ENCODE measurements at regions not wholly inside any gene's neighbourhood (a gene's known extent, or its start where the extent isn't known, plus 50 kb on each side); places are given as distances from the start of the nearest gene placed in this dataset.

- TF ChIP-seq, protein P1, sequence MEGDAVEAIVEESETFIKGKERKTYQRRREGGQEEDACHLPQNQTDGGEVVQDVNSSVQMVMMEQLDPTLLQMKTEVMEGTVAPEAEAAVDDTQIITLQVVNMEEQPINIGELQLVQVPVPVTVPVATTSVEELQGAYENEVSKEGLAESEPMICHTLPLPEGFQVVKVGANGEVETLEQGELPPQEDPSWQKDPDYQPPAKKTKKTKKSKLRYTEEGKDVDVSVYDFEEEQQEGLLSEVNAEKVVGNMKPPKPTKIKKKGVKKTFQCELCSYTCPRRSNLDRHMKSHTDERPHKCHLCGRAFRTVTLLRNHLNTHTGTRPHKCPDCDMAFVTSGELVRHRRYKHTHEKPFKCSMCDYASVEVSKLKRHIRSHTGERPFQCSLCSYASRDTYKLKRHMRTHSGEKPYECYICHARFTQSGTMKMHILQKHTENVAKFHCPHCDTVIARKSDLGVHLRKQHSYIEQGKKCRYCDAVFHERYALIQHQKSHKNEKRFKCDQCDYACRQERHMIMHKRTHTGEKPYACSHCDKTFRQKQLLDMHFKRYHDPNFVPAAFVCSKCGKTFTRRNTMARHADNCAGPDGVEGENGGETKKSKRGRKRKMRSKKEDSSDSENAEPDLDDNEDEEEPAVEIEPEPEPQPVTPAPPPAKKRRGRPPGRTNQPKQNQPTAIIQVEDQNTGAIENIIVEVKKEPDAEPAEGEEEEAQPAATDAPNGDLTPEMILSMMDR (IDR thresholded peaks at IDR 0.05), result no peak
- TF ChIP-seq POLR2A (IDR thresholded peaks at IDR 0.05), result no peak
Measured at GRCh38 chr5:110048491-110048890, 358.8 kb downstream of the MAN2A1 start.
